Neural cell (in vitro differentiated cells): ENCODE measurements at regions not wholly inside any gene's neighbourhood (a gene's known extent, or its start where the extent isn't known, plus 50 kb on each side); places are given as distances from the start of the nearest gene placed in this dataset.

Experiments
- CTCF ChIP-seq: fragments of 450-650 bp; IDR thresholded peaks from 2 replicates; pipeline ENCODE4 v1.5.1; 2014; ENCODE audit warnings: antibody characterized with exemption, mild to moderate bottlenecking, moderate library complexity; ENCODE audit not compliant: poor library complexity, severe bottlenecking
- EP300 ChIP-seq: fragments of 450-650 bp; conservative IDR thresholded peaks from 2 replicates; pipeline ENCODE4 v1.6.1; 2014; ENCODE audit warnings: antibody characterized with exemption, mild to moderate bottlenecking, moderate library complexity; ENCODE audit not compliant: poor library complexity, severe bottlenecking
- EZH2 ChIP-seq: fragments of 200-600, 300-800 bp; shearing (Covaris generic), sonication (generic); IDR thresholded peaks from 2 replicates; pipeline ENCODE4 v1.6.1; 2014; ENCODE audit warnings: antibody characterized with exemption, low read length, borderline replicate concordance, mild to moderate bottlenecking; ENCODE audit not compliant: insufficient read depth, poor library complexity, severe bottlenecking
- MXI1 ChIP-seq: fragments of 450-650 bp; conservative IDR thresholded peaks from 2 replicates; pipeline ENCODE4 v1.6.1; 2014; ENCODE audit warnings: antibody characterized with exemption, mild to moderate bottlenecking; ENCODE audit not compliant: poor library complexity, severe bottlenecking
- POLR2AphosphoS5 ChIP-seq: IDR thresholded peaks from 2 replicates; pipeline ENCODE4 v1.6.1; 2012
- TAF1 ChIP-seq: IDR thresholded peaks from 2 replicates; pipeline ENCODE4 v1.6.1; 2012; ENCODE audit warnings: low read depth

GRCh38 chr2:64820901-64821300 is 167.2 kb upstream of the SERTAD2 start:
- TF ChIP-seq POLR2AphosphoS5: no peak
- no peak for TF ChIP-seq CTCF
- TF ChIP-seq EP300: no peak
- TF ChIP-seq EZH2: no peak
- TF ChIP-seq MXI1: no peak
- TF ChIP-seq TAF1: no peak
